Esophagus mucosa (tissue), 1 donor: ENCODE measurements at regions not wholly inside any gene's neighbourhood (a gene's known extent, or its start where the extent isn't known, plus 50 kb on each side); places are given as distances from the start of the nearest gene placed in this dataset.

Experiments
- ATAC-seq: fragments of 200-7000 bp; cut with Tn5 transposase; one replicate; pipeline ENCODE4 v1.9.1; 2020
- donor health status: DM: yes; HTN: yes; CAD: no.

DNA sequence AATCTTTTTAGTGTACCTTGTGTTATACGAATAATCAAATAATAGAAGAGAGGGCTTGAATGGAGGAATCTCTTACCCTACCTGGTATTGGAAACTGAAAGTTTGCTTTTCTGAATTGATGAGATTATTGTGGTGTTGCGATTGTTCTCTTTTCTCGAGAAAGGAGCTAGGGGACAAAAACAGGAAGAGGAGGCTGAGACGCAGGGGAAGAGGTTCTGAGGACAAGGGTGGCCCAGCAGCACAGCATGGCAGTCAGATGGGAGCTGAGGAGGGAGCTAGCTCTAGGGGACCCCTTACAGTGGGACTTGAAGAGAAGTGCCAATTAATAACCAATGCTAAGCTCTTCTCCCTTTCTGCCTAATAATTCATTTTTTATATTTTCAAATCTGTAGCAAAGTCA is 183.3 kb upstream of the DMAC1 start:
- ATAC-seq: no peak

DNA sequence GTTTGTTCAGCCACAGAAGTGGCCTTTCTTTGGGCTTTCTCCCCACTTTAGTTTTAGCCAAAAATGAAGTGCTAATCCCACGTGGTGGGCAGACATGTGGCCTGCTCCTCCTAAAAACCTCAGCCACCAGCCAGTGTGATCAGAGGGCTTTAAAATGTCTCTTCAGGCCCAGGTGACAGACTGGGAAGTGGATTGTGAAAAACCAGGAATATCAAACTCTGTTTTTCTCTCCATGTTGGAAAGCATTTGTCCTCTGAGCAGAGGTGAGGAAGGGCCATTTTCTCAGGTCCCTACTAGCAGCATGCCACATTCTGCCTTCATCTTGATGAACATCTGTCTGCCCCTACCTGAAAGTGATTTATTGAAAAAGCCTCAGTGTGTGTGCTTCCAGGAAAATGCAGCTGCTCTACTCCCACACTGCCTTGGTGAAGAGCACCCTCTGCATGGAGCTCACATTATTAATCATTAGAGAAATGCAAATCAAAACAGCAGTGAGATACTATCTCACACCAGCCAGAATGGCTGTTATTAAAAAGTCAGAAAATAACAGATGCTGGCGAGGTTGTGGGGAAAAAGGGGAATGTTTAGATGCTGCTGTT is 181.2 kb upstream of the DMAC1 start:
- no peak for ATAC-seq

DNA sequence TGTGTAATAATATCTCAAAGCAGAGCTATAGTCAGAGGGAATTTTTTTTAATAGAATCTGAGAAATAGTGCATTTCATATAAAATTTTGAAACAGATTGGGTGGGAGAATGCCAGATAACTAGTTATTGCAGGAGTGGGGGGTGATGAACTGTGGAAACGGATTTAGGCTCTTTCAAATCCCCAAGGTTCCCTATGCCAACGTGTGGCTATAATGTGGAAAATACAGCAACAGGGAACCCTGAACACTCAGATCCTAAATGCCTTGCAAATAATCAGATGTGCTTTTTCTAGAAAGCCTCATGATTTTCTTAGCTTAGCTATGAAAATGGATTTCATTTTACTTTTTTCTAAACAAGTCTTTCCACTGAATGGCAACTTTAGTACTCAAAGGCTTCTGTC is 180.5 kb upstream of the DMAC1 start:
- no peak for ATAC-seq

DNA sequence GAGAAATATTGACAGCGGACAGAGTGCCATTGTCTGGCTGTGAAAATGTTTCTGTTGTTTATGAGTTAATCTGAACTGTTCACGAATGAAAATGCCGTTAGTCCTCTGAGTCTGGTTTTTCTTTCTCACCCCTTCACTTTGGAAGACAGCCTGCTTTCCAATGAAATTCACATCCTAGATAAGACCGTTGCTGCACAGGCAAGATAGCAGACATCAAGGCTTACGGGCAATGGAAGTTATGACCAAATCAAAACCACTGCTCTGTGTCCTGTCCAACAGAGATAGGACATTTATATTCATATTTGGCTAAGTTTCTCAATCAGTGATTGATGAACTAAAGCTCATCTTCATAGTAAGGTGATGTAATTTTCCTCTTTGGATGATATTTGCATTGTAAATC is 180.0 kb upstream of the DMAC1 start:
- ATAC-seq: no peak

DNA sequence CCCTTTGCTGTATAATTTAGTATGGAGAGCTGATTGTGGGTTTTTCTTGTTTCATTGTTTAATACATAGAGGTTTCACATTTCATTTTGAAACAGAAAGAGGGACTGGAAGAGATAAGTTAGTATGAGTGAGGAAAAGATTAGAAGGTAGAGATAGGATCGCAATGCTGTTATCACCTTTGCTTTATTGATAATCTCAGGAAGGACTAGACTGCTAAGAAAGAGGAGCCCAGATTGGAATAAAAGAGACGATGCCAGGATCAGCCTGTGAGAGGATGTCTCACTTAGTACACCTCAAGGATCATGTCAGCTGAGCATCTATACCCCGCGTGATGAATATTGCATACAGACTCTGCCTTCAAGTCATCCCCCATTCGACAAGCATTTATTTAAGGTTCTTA is 178.0 kb upstream of the DMAC1 start:
- ATAC-seq: no peak

DNA sequence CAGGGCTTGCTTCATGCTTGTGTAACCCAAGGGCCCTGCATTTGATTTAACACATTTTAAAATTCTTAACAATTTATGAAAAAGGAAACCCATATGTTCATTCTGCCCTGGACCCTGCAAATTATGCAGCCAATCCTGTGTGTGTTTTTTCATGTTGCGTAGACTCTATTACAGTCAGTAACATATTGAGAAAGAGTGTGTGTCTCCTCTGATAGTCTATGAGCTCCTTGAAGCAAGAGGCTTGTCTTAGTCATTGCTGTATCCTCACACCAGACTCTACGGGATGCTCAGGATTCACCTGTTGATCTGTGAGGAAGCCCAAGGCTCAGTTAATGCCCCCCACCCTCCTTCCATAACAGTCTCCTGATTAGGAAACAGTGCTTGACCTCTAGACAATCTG is 177.3 kb upstream of the DMAC1 start:
- no peak for ATAC-seq

DNA sequence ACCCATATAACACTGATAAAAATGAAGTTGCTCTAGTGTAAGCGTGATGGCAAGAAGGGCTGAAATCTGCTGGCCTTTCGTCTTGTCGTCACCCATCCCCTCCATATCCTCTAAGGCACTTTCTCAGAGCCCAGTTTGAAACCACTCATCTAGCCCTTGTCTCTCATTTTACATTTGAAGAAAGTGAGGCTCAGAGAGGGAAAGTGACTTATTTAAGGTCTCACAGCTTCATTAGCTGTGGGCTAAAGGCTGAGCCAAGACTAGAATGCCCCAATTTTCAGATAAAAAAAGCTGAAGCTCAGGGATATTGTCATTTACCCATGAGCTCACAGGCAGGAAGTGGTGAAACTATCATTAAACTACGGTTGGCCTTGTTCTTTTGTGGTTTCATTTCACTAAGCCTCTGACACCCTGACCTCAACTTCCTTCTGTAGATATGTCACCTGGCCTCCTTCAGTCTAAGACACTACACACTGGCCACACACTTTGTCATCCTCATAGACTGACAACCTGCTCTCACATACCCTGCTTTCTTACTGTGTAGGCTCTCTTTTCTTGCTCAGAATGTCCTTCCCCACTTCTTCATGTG is 176.7 kb upstream of the DMAC1 start:
- ATAC-seq: peak; percentile 92

DNA sequence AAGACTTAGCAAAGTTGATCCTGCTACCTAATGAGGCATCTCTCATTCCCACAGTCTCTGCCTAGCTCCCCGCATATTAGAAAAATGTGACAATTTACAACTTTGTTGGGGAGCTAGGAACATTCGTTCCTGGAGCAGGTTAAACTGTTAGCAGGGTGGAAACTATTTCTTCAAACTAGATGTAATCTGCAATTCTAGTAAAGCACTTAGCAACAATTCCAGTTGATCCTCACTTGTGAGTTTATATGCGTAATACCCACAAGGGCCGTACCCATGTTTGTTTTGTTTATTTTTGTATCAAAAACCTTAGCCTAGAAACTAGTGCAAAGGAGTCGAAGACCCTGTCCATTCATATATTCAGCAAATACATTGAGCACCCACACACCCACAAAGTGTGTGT is 175.8 kb upstream of the DMAC1 start:
- no peak for ATAC-seq

DNA sequence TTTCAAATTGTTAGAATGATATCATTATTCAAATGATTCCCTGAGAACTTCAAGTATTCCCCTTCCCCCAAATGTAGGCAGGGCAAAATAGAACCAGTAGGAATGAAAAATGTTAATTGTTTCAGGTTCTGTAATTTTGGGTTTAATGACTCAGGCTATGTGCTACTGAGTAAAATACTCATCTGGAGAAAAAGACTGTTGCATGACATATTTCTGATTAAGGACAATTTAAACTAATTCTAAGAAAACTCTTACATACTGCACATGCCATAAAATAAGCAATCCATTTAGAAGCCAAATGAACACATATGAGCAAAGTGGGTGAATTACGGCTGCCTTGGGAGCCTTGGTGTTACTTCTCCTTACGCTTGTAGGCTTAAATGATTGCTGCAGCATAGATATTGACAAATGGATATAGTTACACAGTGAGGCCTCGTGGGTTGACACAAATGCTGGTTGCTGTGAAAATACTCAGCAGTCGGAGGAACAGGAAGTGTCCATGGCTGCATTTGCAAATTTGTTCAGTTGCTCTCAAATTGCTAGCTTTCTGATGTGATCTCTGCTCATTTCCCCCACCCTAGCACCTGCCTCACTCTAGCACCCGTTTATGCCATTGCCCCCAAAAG is 174.9 kb upstream of the DMAC1 start:
- ATAC-seq: no peak

DNA sequence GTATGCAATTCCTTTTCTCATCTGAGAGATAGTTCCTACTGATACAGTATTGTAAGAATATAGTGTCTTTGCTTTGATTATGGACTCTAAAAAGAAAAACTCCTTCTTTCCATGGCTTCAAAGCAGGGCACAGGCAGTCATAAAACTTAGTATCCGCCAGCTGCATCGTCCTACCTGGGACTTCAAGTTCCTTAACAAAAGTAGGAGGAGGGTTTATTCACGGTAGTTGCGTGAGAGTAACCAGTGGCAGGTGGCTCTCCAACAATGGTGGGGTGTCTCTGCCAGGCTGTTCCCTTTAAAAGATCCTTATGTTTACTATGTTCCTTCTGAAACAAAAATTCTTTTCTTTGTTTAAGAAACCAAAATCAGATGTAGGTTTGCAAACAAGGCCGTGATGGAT is 173.5 kb upstream of the DMAC1 start:
- ATAC-seq: no peak

DNA sequence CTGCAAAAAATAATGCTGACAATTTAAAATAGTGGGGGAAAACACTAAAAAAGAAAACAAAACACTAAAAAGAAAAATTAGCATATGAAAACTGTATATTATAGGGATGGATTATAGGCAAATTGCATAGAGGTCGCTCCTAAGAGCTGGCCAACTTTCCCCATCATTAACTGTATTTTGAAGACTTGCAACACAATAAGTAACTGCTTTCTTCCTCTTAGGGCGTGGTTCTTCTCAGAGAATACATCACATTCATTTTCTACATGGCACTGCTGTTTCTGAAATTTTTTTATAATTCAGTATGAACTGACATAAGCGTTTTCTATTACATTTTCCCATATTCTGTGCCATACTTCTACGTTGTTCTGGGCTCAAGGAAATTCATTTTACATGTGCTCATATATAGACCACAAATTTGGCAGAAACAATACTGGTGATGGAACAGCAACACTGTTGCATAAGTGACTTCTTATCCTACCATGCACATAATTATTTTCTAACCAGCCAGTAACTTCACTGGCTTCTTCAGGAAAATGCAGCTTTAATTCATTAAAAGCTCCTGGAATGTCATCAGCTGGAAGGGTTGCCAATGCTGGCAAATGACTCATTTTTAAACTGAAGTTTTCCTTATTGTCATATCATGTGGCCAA is 171.2 kb upstream of the DMAC1 start:
- ATAC-seq: no peak

DNA sequence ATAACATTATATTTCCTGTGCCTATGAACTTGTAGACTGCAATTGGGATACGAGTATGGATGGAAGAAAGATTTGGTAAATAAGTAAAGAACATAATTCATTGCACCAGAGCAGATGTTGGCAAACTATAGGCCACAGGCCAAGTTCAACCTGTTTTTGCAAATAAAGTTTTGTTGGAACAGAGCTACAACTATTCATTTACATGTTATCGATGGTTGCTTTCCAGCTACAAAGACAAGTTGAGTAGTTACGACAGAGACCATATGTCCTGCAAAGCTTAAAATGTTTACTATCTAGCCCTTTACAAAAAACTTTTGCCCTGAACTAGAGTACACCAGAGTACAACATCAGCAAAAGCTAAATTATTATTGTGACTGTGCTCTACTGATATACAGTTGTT is 169.1 kb upstream of the DMAC1 start:
- no peak for ATAC-seq

DNA sequence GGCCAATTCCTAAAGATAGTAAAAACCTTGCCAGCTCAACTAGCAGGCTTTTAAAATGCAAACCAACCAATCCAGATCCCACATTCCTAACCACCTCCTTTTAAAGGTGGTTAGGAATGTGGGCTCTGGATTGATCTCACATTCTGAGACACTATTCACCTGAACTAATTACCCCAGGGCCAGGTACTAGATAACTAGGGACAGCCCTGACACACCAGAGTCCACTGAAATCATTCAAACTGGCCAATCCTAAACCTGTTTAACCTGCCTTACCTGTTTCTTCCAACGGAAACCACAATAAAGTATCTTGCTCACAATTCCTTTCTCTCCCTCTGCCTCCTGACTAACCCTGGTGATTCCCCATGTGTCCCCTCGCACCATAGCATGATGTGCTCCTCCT is 168.3 kb upstream of the DMAC1 start:
- peak; percentile 70 for ATAC-seq

DNA sequence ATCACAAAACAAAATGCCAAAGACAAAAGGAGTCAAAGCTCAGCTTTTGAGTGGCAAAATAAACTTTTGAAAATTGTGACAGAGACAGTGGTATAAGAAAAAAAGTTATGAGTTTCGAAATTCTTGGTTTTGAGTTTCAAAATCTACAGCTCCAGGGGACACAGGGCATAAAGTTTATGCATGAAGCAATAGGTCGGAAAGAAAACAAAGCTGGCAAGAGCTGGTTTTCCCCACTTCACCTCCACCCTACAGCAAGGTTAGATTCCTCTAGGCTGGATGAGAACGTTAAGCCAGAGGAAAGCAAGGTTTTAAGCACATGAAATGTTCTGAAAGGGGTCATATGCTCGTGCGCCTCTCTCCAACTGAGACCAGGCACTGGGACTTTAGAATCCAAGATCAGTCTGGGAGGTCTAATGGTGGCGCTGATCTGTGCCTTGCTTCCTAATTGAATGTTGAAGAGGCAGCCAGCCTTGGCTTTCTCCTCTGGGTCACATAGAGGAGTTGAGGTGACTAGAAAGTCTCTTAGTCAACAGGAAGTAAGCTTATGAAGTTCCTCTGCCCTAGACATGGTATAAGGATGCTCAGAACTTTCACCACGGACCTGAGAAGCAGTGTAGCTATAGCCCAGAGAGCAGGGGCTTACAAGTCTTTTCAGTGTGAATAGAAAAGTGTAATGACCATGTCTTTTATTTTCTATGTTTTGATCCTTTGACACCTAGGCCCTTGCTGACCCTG is 167.7 kb upstream of the DMAC1 start:
- ATAC-seq: no peak

DNA sequence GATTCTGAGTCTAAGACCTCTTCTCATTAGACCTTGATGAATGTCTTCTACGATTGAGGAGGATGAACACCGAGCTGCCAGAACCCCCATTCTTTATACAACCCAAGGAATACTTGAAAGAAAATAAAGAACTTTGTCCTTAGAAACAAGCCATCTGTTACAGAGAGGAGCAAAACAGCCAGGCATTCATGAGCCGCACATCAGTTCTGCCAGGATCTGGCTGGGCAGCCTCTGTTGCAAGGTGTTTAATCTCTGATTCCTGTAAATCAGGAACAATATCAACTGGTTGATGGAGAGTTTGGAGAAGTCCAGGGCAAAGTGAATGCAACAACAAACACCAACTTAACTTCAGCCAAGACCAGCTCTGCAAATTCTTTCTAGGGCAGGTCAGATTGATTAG is 165.5 kb upstream of the DMAC1 start:
- no peak for ATAC-seq

DNA sequence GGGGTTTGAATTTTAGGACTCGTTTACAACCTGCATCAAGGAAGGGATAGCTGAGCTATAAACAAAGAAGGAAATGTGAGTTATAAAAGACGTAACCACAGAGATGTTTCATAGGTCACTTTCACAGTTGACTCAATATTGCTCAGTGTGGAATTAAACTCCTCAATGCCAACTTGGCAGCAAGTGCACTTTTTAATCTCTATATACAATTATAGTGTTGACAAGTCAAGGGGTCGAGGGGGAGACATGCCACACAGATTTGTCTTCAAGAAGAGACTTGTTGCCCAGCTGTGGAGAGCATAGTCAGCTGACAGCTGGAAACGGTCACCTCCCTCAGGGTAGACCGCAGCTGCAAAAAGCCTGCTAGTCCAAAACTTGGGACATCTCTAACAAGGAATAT is 163.4 kb upstream of the DMAC1 start:
- no peak for ATAC-seq

DNA sequence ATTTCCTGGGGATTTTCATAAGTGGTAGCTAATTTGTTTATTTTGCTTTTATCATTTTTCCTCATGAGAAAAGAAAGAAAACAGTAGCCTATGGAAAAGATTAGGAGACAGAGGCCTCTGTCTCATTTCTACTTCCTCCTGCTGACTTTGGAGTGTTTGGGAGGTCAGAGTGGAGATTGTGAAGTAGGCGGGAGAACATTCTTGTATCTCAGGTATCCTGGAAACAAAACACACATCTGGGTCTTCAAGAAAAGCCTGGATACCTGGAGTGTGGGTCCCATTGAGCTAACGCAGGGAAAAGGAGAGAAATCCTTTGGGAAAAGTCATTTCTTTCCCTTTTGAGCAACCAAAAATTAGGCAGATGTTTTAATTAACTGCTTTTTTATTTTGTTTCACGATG is 161.5 kb upstream of the DMAC1 start:
- no peak for ATAC-seq

DNA sequence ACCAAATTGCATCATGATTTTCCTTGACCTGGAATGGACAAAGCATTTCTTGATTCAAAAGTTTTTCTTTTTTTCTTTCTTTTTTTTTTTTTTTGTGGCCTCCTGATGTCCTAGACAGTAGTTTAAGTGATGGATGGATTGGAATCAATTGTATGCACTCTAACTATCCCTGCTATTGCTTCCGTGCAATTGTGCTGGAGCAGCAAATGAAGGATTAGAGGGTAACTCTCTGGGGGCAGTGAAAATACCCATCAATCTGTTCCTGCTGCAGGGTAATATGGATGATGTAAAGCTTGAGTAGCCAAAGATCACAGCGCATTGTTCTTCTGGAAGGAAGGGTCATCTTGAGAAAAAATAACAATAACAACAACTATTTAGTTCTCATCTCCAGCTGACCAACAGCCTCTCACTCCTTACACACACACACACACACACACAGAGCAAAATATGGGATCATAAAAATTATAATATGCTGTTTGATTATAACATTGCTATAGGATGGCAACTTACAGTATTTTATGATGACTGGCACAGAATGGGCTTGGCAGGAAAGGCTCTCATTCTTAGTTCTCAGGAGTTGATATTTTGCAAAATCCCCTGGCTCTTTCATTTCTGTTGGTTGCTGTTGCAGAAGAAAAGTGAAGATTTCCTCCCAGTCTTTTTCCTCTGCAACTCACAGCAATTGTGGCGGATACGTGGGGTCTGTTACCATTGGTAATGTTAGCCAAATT is 160.9 kb upstream of the DMAC1 start:
- ATAC-seq: no peak

DNA sequence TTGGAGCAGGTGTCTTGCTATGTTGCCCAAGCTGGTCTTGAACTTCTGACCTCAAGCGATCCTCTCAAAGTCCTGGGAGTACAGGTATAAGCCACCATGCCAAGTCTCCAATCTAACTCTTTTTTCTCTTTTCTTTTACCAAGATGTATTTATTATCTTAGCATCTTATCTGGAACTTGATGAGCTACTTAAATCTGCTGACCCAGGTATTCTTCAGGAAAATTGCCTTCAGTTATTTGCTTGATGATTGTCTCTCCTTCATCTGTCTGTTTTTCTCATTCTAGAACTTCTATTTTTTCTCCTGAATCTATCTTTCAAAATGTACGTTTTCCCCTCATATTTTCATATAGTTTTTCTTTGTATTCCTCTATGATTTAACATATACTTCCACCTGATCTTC is 158.2 kb upstream of the DMAC1 start:
- no peak for ATAC-seq

DNA sequence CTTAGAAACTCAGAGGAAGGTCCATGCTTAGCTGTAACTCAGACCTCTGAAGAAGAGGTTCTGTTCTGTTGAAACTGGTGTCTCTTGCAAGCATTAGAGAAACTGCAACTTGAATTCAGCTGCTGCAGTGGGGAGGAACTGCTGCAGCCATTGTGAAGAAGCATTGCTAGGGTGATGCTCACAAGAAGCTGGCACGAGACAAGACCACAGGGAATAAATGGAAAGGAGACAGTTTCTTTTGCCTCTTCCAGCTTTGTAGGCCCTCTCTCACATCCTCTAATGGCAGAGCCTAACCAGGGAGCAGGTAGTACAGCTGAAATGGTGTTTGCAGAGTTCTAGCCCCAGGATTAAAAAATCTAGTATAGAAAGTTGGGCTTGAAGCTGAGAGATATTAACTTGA is 148.0 kb upstream of the DMAC1 start:
- no peak for ATAC-seq

DNA sequence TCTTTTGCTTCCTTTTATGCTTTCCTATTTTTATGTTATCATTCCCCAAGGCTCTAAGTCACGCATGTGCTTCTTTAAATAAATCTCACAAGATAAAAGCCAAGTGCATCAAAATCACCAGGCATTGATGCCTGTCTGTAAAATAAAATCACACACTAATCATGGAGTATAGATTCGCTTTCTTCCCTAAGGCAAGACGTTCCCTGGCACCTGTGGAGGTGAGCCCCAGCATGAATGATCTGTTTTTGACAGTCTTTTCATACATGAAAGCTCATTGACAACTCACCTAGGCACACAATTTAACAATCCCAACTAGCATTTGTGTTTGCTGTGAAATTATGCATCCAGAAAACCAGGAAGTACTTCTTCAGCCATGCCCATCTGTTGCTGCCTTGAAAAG is 146.9 kb upstream of the DMAC1 start:
- no peak for ATAC-seq

DNA sequence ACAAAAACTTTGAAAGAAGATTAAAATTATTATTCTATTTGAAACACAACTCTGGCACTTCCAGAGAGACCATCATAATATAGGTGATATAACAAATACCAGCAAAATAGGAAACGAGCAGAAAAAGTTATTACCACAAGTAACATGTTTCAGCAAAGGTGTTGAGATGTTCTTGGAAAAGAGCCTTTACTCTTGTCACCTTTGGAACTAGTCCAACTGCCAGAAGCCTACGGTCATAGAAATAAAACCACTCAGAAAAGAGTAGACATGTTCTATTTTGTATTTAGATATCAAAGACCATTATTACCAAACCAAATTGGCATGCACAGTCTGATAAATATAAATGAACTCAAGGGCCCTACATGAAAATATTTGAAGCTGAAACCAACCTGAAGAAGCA is 145.0 kb upstream of the DMAC1 start:
- ATAC-seq: no peak
